ENCODE measurements at regions not wholly inside any gene's neighbourhood (a gene's known extent, or its start where the extent isn't known, plus 50 kb on each side); places are given as distances from the start of the nearest gene placed in this dataset.

DNA sequence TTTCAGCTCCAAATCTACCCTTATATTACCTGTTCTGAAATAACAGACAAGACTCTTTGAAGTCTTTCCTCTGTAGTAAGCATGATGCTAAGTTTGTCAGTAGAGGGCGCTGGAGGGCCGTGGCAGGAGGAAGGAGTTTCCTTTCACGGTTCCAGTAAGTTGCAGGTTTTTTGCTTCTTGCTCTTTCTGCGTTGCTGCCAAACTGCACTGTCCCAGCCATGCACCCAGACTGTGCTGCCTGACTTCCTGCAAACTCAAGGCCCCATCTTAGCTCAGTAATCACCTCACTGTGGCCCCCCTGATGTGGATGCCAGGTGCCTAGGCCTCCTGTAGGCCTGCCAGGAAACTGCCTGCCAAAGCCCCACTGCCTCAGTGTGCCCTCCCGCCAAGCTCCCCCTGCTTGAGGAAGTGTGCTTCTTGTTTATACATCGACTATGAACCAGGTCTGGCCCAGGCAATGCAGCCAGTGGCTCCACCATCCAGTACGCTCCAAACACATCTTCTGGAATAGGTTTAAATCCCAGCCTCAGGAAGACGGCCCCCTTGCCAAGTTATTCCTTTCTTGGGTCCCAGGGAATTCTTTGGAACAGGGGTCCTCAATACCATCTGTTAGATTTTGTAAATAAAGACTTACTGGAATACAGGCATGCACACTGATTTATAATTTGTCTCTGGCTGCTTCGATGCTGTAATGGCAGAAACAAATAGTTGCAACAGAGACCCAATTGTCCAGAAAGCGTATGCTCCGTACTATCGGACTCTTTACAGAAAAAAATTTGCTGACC lies 193.7 kb upstream of the LRIG3 start:
- TF ChIP-seq, protein P1, sequence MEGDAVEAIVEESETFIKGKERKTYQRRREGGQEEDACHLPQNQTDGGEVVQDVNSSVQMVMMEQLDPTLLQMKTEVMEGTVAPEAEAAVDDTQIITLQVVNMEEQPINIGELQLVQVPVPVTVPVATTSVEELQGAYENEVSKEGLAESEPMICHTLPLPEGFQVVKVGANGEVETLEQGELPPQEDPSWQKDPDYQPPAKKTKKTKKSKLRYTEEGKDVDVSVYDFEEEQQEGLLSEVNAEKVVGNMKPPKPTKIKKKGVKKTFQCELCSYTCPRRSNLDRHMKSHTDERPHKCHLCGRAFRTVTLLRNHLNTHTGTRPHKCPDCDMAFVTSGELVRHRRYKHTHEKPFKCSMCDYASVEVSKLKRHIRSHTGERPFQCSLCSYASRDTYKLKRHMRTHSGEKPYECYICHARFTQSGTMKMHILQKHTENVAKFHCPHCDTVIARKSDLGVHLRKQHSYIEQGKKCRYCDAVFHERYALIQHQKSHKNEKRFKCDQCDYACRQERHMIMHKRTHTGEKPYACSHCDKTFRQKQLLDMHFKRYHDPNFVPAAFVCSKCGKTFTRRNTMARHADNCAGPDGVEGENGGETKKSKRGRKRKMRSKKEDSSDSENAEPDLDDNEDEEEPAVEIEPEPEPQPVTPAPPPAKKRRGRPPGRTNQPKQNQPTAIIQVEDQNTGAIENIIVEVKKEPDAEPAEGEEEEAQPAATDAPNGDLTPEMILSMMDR (conservative IDR thresholded peaks at IDR 0.05 in 1 of 2, IDR thresholded peaks at IDR 0.05 in 1 of 2; ENCODE audit: extremely low read depth in 1 of 2, insufficient read depth in 1 of 2, low read depth in 1 of 2, low read length in 2 of 2) = peak; percentile 93 to 97
- TF ChIP-seq EZH2 (IDR thresholded peaks at IDR 0.05; ENCODE audit: borderline replicate concordance, low read length) = no peak

Measured in mammary epithelial cell (primary cell).